ENCODE measurements at regions not wholly inside any gene's neighbourhood (a gene's known extent, or its start where the extent isn't known, plus 50 kb on each side); places are given as distances from the start of the nearest gene placed in this dataset.

DNA sequence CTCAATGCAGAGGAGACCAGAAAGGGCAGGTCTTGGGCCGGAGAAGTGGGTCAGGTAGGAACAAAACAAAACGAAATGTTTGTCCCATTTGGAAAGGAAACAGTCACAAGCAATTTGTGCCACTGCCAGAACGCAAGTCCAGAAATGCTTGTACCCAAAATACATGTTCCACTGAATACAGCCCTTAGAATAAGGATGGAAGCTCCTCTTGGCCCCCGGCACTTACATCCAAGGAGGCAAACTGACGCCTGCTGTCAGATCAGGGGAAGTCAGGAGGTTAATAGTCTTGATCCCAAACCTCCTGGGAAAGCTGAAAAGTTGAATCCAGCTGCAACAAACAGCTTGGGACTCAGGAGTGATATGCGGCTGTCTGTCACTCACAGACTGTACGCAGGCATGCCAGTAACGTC is 75.9 kb upstream of the GALNT2 start:
- DNase-seq (ENCODE audit: low read depth), result no peak
- TF ChIP-seq, protein P1, sequence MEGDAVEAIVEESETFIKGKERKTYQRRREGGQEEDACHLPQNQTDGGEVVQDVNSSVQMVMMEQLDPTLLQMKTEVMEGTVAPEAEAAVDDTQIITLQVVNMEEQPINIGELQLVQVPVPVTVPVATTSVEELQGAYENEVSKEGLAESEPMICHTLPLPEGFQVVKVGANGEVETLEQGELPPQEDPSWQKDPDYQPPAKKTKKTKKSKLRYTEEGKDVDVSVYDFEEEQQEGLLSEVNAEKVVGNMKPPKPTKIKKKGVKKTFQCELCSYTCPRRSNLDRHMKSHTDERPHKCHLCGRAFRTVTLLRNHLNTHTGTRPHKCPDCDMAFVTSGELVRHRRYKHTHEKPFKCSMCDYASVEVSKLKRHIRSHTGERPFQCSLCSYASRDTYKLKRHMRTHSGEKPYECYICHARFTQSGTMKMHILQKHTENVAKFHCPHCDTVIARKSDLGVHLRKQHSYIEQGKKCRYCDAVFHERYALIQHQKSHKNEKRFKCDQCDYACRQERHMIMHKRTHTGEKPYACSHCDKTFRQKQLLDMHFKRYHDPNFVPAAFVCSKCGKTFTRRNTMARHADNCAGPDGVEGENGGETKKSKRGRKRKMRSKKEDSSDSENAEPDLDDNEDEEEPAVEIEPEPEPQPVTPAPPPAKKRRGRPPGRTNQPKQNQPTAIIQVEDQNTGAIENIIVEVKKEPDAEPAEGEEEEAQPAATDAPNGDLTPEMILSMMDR (conservative IDR thresholded peaks at IDR 0.05; ENCODE audit: low read depth, low read length), result no peak
- H3K4me3 ChIP-seq (ENCODE audit: low read length), result no peak overlapping the region

GRCh38 chr1:229991724-229992333 is 75.2 kb upstream of the GALNT2 start:
- TF ChIP-seq, protein P1 (conservative IDR thresholded peaks at IDR 0.05; ENCODE audit: low read depth, low read length), result no peak
- no peak overlapping the region for H3K4me3 ChIP-seq (ENCODE audit: low read length)
- DNase-seq (ENCODE audit: low read depth), result no peak

- TF ChIP-seq, protein P1 (conservative IDR thresholded peaks at IDR 0.05; ENCODE audit: low read depth, low read length), result no peak
- H3K4me3 ChIP-seq (ENCODE audit: low read length), result no peak overlapping the region
- DNase-seq (ENCODE audit: low read depth), result no peak
Observed at GRCh38 chr1:229993060-229993459, 74.0 kb upstream of the GALNT2 start.

- no peak overlapping the region for H3K4me3 ChIP-seq (ENCODE audit: low read length)
- TF ChIP-seq, protein P1 (conservative IDR thresholded peaks at IDR 0.05; ENCODE audit: low read depth, low read length), result no peak
- DNase-seq (ENCODE audit: low read depth), result no peak
Observed at GRCh38 chr1:229993894-229994293, 73.1 kb upstream of the GALNT2 start.

- TF ChIP-seq, protein P1 (conservative IDR thresholded peaks at IDR 0.05; ENCODE audit: low read depth, low read length), result no peak
- H3K4me3 ChIP-seq (ENCODE audit: low read length), result no peak overlapping the region
- DNase-seq (ENCODE audit: low read depth), result no peak
Observed at GRCh38 chr1:229999004-229999670, 67.9 kb upstream of the GALNT2 start.

DNA sequence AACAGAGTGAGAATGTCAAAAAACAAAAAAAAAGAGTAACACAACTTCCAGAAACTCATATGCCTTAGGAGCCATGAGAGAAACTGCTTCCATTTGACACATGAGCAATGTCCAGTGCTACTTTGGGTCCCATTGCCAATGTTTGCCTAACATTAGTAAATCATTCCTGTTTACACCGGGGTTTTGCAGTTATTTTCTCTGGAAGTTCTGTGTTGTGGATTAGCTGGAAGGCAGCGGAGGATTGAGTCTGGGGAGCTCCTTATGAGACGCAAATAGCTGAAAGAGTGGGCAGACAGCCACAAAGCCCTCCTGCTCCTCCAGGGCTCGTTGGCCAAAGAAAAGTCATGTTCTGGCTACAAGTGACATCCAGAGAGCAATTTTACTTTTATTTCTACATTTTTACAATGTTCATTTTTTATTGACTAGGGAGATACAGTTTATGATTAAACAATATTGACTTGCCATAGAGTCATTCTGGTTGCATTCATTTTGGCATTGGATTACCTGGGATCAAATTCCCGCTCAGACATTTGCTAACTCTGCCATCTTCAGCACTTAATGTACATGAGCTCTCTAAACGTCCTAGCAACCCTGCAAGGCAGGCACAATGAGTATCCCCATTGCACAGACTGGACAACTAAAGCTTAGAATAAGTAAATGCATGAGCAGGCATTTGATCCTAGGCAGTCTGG is 66.4 kb upstream of the GALNT2 start:
- no peak overlapping the region for H3K4me3 ChIP-seq (ENCODE audit: low read length)
- no peak for DNase-seq (ENCODE audit: low read depth)
- TF ChIP-seq, protein P1 (conservative IDR thresholded peaks at IDR 0.05; ENCODE audit: low read depth, low read length), result no peak
